ENCODE measurements at regions not wholly inside any gene's neighbourhood (a gene's known extent, or its start where the extent isn't known, plus 50 kb on each side); places are given as distances from the start of the nearest gene placed in this dataset.

GRCh38 chr9:1869843-1870242 lies 145.3 kb upstream of the SMARCA2 start:
- Mint-ChIP-seq H3K4me3 (no peak overlapping the region), H3K36me3 (no peaks in the 10 kb centered on the region), H3K27me3 (ENCODE audit: low read depth) (peaks cover 26% of the 10 kb centered on the region), H3K27ac (no peak overlapping the region), H3K4me1 (no peaks in the 10 kb centered on the region), H3K9me3 (no peaks in the 10 kb centered on the region)
- TF ChIP-seq, protein P1, sequence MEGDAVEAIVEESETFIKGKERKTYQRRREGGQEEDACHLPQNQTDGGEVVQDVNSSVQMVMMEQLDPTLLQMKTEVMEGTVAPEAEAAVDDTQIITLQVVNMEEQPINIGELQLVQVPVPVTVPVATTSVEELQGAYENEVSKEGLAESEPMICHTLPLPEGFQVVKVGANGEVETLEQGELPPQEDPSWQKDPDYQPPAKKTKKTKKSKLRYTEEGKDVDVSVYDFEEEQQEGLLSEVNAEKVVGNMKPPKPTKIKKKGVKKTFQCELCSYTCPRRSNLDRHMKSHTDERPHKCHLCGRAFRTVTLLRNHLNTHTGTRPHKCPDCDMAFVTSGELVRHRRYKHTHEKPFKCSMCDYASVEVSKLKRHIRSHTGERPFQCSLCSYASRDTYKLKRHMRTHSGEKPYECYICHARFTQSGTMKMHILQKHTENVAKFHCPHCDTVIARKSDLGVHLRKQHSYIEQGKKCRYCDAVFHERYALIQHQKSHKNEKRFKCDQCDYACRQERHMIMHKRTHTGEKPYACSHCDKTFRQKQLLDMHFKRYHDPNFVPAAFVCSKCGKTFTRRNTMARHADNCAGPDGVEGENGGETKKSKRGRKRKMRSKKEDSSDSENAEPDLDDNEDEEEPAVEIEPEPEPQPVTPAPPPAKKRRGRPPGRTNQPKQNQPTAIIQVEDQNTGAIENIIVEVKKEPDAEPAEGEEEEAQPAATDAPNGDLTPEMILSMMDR (IDR thresholded peaks at IDR 0.05; ENCODE audit: unreplicated experiment) = peak; percentile 32
- no peak for DNase-seq (ENCODE audit: low spot score in 2 of 2, unreplicated experiment in 2 of 2)

DNA sequence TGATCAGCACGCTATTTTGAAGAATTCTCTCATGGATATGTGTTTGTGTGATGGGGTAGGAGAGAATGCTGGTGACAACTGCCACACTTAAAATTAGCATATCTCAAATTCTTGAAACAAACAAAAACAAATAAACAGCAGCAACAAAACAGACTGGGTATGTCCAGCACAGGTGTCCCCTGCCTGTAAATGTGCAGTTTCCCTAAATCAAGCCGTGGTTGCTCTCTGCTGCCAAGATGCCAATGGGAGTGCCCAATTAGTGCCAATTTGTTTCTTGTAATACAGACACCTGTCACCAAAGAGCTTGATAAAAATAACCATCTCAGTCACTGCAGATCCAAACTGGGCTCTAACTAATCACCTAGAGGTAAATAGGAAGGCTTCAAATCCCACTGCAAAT lies 144.2 kb upstream of the SMARCA2 start:
- H3K36me3 Mint-ChIP-seq = no peaks in the 10 kb centered on the region
- TF ChIP-seq, protein P1 (IDR thresholded peaks at IDR 0.05; ENCODE audit: unreplicated experiment) = no peak
- H3K9me3 Mint-ChIP-seq = no peaks in the 10 kb centered on the region
- H3K27me3 Mint-ChIP-seq (ENCODE audit: low read depth) = peaks cover 23% of the 10 kb centered on the region
- no peak for DNase-seq (ENCODE audit: low spot score in 2 of 2, unreplicated experiment in 2 of 2)
- H3K4me1 Mint-ChIP-seq = no peaks in the 10 kb centered on the region
- H3K4me3 Mint-ChIP-seq = no peak overlapping the region
- no peak overlapping the region for H3K27ac Mint-ChIP-seq

- DNase-seq (ENCODE audit: low spot score in 2 of 2, unreplicated experiment in 2 of 2) = no peak
- Mint-ChIP-seq H3K4me3 (no peak overlapping the region), H3K36me3 (no peaks in the 10 kb centered on the region)
Measured at GRCh38 chr9:1871626-1872419, 143.3 kb upstream of the SMARCA2 start.

DNA sequence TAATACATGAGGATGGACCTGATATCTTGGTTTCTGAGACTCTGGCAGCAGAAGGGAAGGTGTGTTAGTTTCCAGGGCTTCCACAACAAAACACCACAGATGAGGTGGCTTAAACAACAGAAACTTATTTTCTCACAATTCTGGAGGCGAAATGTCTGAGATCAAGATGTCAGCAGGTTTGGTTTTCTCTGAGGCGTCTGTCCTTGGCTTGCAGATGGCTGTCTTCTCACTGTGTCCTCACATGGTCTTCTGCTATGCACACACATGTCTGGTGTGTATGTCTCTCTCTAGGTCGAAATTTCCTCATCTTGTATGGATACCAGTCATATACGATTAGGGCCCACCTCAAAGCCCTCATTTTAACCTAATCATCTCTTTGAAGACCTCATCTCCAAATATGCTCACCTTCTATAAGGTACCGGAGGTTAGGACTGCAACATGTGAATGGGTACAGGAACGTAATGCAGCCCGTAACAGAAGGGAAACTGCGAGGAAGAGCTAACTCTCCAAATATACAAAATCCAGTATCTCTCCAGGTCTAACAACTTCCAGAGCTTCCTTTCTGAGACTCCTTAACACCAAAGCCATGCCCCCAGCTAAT lies 139.8 kb upstream of the SMARCA2 start:
- TF ChIP-seq, protein P1 (IDR thresholded peaks at IDR 0.05; ENCODE audit: unreplicated experiment) = no peak
- Mint-ChIP-seq H3K27ac (no peak overlapping the region), H3K4me3 (no peak overlapping the region), H3K9me3 (no peaks in the 10 kb centered on the region), H3K36me3 (no peaks in the 10 kb centered on the region), H3K4me1 (no peaks in the 10 kb centered on the region), H3K27me3 (ENCODE audit: low read depth) (peaks cover 2% of the 10 kb centered on the region)
- DNase-seq (ENCODE audit: low spot score in 2 of 2, unreplicated experiment in 2 of 2) = no peak

More at GRCh38 chr9:1871626-1872419, 143.3 kb upstream of the SMARCA2 start:
- Mint-ChIP-seq H3K4me1 (no peaks in the 10 kb centered on the region), H3K27me3 (ENCODE audit: low read depth) (peaks cover 16% of the 10 kb centered on the region), H3K27ac (no peak overlapping the region), H3K9me3 (no peaks in the 10 kb centered on the region)
- TF ChIP-seq, protein P1 (IDR thresholded peaks at IDR 0.05; ENCODE audit: unreplicated experiment) = no peak

GRCh38 chr9:1875921-1876448 lies 139.2 kb upstream of the SMARCA2 start:
- no peaks in the 10 kb centered on the region for H3K4me1 Mint-ChIP-seq
- H3K27ac Mint-ChIP-seq = no peak overlapping the region
- H3K36me3 Mint-ChIP-seq = no peaks in the 10 kb centered on the region
- no peaks in the 10 kb centered on the region for H3K9me3 Mint-ChIP-seq
- TF ChIP-seq, protein P1 (IDR thresholded peaks at IDR 0.05; ENCODE audit: unreplicated experiment) = no peak
- no peak for DNase-seq (ENCODE audit: low spot score in 2 of 2, unreplicated experiment in 2 of 2)
- H3K27me3 Mint-ChIP-seq (ENCODE audit: low read depth) = no peaks in the 10 kb centered on the region
- H3K4me3 Mint-ChIP-seq = no peak overlapping the region

Data from mesothelial cell of epicardium (in vitro differentiated cells).